Left renal pelvis (tissue), 4 donors: ENCODE measurements at regions not wholly inside any gene's neighbourhood (a gene's known extent, or its start where the extent isn't known, plus 50 kb on each side); places are given as distances from the start of the nearest gene placed in this dataset.

Experiments
- DNase-seq, 4 donors: peaks; one replicate each; pipeline ENCODE4 v3.0.0-alpha.2; 2013; ENCODE audit warnings: low read depth in 4 of 4, low spot score in 3 of 4

GRCh38 chr7:49718760-49719159 is 54.7 kb upstream of the VWC2 start:
- DNase-seq, result no peak

- DNase-seq, result no peak
Measured at GRCh38 chr7:49721441-49721840, 52.0 kb upstream of the VWC2 start.
